Thoracic aorta (tissue), 2 donors: ENCODE measurements at regions not wholly inside any gene's neighbourhood (a gene's known extent, or its start where the extent isn't known, plus 50 kb on each side); places are given as distances from the start of the nearest gene placed in this dataset.
A peak's percentile ranks its signal among the peaks of the same experiment; 100 is the strongest.

Source experiments
- ATAC-seq: fragments of 150-250 bp; one replicate; pipeline ENCODE4 v1.8.0; 2017; ENCODE audit warnings: low read depth; ENCODE audit not compliant: insufficient number of reproducible peaks, low FRiP score
- DNase-seq: peaks from one replicate; pipeline ENCODE4 v3.0.0-alpha.2; 2020; ENCODE audit warnings: low spot score
- H3K27ac ChIP-seq, 2 donors: fragments of 200-600 bp; sonication (generic); 1 replicate in 1 of 2; 2 replicates in 1 of 2; pipeline ENCODE4 v1.5.1; 2016; ENCODE audit warnings: mild to moderate bottlenecking in 2 of 2, moderate library complexity in 2 of 2
- H3K27me3 ChIP-seq: fragments of 200-600 bp; sonication (generic); replicated peaks from 2 replicates; pipeline ENCODE4 v1.6.0; 2016; ENCODE audit warnings: mild to moderate bottlenecking; ENCODE audit not compliant: insufficient read depth
- H3K36me3 ChIP-seq: fragments of 200-600 bp; sonication (generic); one replicate; pipeline ENCODE4 v1.5.1; 2016
- H3K4me1 ChIP-seq, 2 donors: fragments of 200-600 bp; sonication (generic); 1 replicate in 1 of 2; 2 replicates in 1 of 2; pipeline versions ENCODE4 v1.5.1 to v1.6.0; 2016; ENCODE audit warnings: low read depth in 2 of 2, mild to moderate bottlenecking in 1 of 2; ENCODE audit not compliant: control insufficient read depth in 1 of 2
- H3K4me3 ChIP-seq: fragments of 200-600 bp; sonication (generic); 2 replicates; pipeline ENCODE4 v1.5.1; 2016; ENCODE audit warnings: mild to moderate bottlenecking
- H3K9me3 ChIP-seq: fragments of 200-600 bp; sonication (generic); 2 replicates; pipeline ENCODE4 v1.5.1; 2016
- CTCF ChIP-seq: fragments of 200-600 bp; sonication (generic); IDR thresholded peaks from one replicate; pipeline ENCODE4 v1.5.1; 2019; ENCODE audit warnings: antibody characterized with exemption

DNA sequence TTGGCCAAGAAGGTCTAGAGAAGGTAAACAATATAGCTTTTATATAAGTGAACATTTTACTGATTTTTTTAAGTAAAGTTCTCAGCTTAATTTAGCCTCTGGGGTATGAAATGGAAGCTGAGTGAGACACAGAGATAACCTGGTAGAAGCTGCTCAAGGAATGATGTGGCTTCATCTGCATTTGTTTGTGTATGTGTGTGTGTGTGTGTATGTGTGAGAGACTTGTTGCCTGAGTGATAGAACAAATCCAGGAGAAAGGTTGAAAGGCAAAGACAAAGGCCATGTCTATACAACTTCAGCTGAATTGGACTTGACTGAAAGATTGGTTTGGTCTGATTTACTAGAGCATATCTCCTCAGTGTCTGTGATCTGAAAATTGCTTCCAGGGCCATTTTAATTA lies 63.6 kb downstream of the PCDH7 start:
- ATAC-seq: no peak
- Histone ChIP-seq H3K4me1 (peaks cover 9 to 55% of the 10 kb centered on the region in 2 donors), H3K27ac (no peak overlapping the region), H3K4me3 (no peak overlapping the region), H3K9me3 (no peaks in the 10 kb centered on the region), H3K36me3 (no peaks in the 10 kb centered on the region), H3K27me3 (no peaks in the 10 kb centered on the region)
- no peak for TF ChIP-seq CTCF
- DNase-seq: no peak

GRCh38 chr4:30789219-30789671 lies 69.1 kb downstream of the PCDH7 start:
- H3K4me3 ChIP-seq: peak overlapping the region; percentile 29
- peaks cover 32 to 85% of the 10 kb centered on the region in 2 donors for H3K4me1 ChIP-seq
- no peak for ATAC-seq
- peak overlapping the region in 1 of 2 donors; percentile 2 for H3K27ac ChIP-seq
- no peaks in the 10 kb centered on the region for H3K27me3 ChIP-seq
- DNase-seq: no peak
- no peak for TF ChIP-seq CTCF
- H3K9me3 ChIP-seq: no peaks in the 10 kb centered on the region
- no peaks in the 10 kb centered on the region for H3K36me3 ChIP-seq

GRCh38 chr4:30790123-30790522 lies 70.0 kb downstream of the PCDH7 start:
- Histone ChIP-seq H3K9me3 (no peaks in the 10 kb centered on the region), H3K27ac (no peak overlapping the region), H3K4me3 (no peak overlapping the region), H3K4me1 (peaks cover 29 to 76% of the 10 kb centered on the region in 2 donors), H3K27me3 (no peaks in the 10 kb centered on the region), H3K36me3 (no peaks in the 10 kb centered on the region)
- DNase-seq (no peak), ATAC-seq (no peak)
- no peak for TF ChIP-seq CTCF

DNA sequence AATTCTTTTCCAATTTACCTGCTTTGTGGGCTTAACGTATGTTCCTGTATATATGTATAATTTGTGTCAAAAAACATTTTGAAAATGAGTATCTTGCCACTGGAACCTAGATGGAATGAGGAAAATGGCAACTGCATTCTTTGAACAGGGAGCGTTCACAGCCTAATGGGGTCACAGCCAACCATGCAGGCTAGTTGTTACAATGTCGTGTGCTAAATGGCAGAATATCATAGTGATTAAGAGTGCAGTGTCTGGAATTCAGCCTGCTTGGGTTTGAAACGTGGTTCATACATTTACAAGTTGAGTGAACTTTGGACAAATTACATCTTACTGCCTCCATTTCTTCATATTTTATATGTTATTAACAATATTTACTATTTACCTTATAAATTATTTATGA lies 70.8 kb downstream of the PCDH7 start:
- peaks cover 29 to 67% of the 10 kb centered on the region in 2 donors for H3K4me1 ChIP-seq
- no peaks in the 10 kb centered on the region for H3K9me3 ChIP-seq
- no peaks in the 10 kb centered on the region for H3K27me3 ChIP-seq
- ATAC-seq: no peak
- no peak for DNase-seq
- no peak overlapping the region for H3K27ac ChIP-seq
- TF ChIP-seq CTCF: no peak
- H3K36me3 ChIP-seq: no peaks in the 10 kb centered on the region
- no peak overlapping the region for H3K4me3 ChIP-seq

DNA sequence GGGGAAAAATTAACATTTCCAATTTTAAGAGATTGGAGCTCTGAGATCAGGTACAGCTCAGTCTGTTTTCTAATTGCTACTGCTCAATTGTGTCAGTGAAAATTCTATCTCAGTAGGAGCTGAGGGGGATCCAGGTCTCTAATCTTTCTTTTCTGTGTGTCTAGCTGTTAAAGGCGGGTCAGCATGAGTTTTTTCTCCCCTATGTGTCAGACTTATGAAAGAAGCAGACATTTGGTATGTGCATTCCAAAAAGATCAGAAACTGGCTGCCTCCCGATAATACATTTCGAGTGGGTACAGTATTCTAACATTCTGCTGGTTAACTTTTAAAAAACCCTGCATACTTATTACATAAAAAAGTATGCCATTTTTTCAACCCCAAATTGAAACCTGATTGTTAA lies 72.4 kb downstream of the PCDH7 start:
- ATAC-seq (no peak), DNase-seq (no peak)
- peak overlapping the region; percentile 18 for H3K4me3 ChIP-seq
- peaks cover 29 to 60% of the 10 kb centered on the region in 2 donors for H3K4me1 ChIP-seq
- no peaks in the 10 kb centered on the region for H3K9me3 ChIP-seq
- no peak overlapping the region for H3K27ac ChIP-seq
- no peaks in the 10 kb centered on the region for H3K27me3 ChIP-seq
- TF ChIP-seq CTCF: no peak
- H3K36me3 ChIP-seq: no peaks in the 10 kb centered on the region
